ENCODE measurements at regions not wholly inside any gene's neighbourhood (a gene's known extent, or its start where the extent isn't known, plus 50 kb on each side); places are given as distances from the start of the nearest gene placed in this dataset.
"Not testable (repeated sequence)": the region's sequence is repeated elsewhere in the genome, so short reads cannot be mapped to it uniquely, and the experiment has no call there.

DNA sequence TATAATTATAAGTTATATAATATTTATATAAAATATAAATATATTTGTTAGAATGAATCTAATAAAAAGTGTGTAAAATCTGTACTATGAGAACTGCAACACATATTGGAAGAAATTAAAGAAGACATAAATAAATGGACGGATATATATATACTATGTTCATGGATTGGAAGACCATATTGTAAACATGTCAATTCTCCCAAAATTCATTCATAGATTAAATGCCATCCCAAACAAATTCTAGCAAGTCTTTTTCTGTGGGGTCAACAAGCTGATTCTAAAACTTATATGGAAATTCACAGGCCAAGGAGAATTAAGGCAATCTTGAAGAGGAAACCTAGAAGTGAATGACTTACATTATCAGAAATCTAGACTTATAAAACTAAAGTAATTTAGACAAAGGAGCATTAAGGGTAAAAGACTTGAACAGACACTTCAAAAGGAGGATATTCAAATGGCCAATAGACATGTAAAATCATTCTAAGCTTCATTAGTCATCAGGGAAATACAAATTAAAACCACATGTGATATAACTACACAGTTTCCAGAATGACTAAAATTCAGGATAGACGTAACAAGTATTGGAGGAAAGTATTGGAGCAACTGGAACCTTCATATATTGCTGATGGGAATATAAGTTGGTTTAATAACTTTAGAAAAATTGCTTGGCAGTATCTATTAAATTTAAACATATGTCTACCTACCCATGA, 225.9 kb downstream of the EMX2 start:
- Histone ChIP-seq H3K4me1 (no peaks in the 10 kb centered on the region), H3K36me3 (no peaks in the 10 kb centered on the region), H3K9me3 (no peaks in the 10 kb centered on the region), H3K4me3 (no peak overlapping the region), H3K27me3 (no peaks in the 10 kb centered on the region), H3K27ac (no peak overlapping the region)
- DNase-seq: no peak
- no peak for TF ChIP-seq POLR2A (IDR thresholded peaks at IDR 0.05)
- 57 to 84% methylated on average over 2 of the region's 2 CpGs for WGBS, 2 donors
- intact Hi-C loops (cut with DNase I): no loop called here

GRCh38 chr10:117775526-117775925, 233.0 kb downstream of the EMX2 start:
- Histone ChIP-seq H3K4me1 (no peaks in the 10 kb centered on the region), H3K27ac (no peak overlapping the region), H3K4me3 (no peak overlapping the region), H3K9me3 (no peaks in the 10 kb centered on the region), H3K27me3 (no peaks in the 10 kb centered on the region), H3K36me3 (no peaks in the 10 kb centered on the region)
- no peak for TF ChIP-seq POLR2A (IDR thresholded peaks at IDR 0.05)
- TF ChIP-seq, protein P1, sequence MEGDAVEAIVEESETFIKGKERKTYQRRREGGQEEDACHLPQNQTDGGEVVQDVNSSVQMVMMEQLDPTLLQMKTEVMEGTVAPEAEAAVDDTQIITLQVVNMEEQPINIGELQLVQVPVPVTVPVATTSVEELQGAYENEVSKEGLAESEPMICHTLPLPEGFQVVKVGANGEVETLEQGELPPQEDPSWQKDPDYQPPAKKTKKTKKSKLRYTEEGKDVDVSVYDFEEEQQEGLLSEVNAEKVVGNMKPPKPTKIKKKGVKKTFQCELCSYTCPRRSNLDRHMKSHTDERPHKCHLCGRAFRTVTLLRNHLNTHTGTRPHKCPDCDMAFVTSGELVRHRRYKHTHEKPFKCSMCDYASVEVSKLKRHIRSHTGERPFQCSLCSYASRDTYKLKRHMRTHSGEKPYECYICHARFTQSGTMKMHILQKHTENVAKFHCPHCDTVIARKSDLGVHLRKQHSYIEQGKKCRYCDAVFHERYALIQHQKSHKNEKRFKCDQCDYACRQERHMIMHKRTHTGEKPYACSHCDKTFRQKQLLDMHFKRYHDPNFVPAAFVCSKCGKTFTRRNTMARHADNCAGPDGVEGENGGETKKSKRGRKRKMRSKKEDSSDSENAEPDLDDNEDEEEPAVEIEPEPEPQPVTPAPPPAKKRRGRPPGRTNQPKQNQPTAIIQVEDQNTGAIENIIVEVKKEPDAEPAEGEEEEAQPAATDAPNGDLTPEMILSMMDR (IDR thresholded peaks at IDR 0.05): no peak
- WGBS, 2 donors: 91 to 93% methylated on average over 3 of the region's 3 CpGs
- intact Hi-C loops (cut with DNase I): no loop called here
- no peak for DNase-seq

- H3K27me3 ChIP-seq; H3K27ac ChIP-seq; H3K9me3 ChIP-seq; H3K4me3 ChIP-seq; H3K36me3 ChIP-seq; H3K4me1 ChIP-seq; DNase-seq; intact Hi-C loops (cut with DNase I): not testable (repeated sequence)
- 80 to 85% methylated on average over 5 of the region's 5 CpGs for WGBS, 2 donors
These were observed 234.7 kb downstream of the EMX2 start for GRCh38 chr10:117777222-117777621.

- intact Hi-C loops (cut with DNase I): no loop called here
- no peaks in the 10 kb centered on the region for H3K27me3 ChIP-seq
- H3K4me3 ChIP-seq: no peak overlapping the region
- no peak overlapping the region for H3K27ac ChIP-seq
- no peak for TF ChIP-seq POLR2A (IDR thresholded peaks at IDR 0.05)
- TF ChIP-seq, protein P1 (IDR thresholded peaks at IDR 0.05): no peak
- WGBS, 2 donors: 52 to 59% methylated on average over 3 of the region's 3 CpGs
- DNase-seq: no peak
- no peaks in the 10 kb centered on the region for H3K4me1 ChIP-seq
- H3K36me3 ChIP-seq: no peaks in the 10 kb centered on the region
- no peaks in the 10 kb centered on the region for H3K9me3 ChIP-seq
These were observed 235.7 kb downstream of the EMX2 start for GRCh38 chr10:117778241-117778640.

GRCh38 chr10:117780411-117780810, 237.9 kb downstream of the EMX2 start:
- intact Hi-C loops (cut with DNase I): no loop called here

DNA sequence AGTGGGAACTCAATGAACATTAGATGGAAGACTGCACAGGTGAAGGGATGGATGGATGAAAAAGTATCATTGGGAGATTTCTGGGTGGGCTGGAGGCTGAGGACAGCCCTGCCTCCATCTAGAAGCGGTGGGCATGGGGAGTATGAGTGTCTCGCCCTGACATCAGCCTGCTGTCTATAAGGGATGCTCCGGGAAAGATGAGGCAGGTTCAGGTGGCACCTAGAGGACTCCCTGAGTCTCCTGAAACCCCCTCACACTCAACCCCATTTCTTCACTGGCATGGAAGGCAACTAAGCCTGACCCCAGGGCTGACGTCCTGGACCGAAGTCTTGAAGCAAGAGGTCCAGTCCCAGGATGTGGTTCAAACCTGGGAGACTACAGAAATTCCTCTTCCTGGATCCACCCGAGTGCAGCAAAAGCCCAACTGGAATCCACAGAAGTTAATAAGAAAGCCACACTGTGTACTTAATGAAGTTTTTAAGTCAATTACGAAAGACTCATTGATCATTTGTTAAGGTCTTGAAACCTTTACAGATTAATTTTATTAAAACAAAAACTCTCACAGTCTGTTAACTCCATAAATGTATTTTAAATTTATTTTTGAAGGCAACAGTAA, 238.8 kb downstream of the EMX2 start:
- no peaks in the 10 kb centered on the region for H3K36me3 ChIP-seq
- DNase-seq: no peak
- WGBS, 2 donors: 68 to 80% methylated on average over 4 to 5 of the region's 7 CpGs

More at GRCh38 chr10:117780411-117780810, 237.9 kb downstream of the EMX2 start:
- H3K27me3 ChIP-seq: no peaks in the 10 kb centered on the region
- H3K4me1 ChIP-seq: no peaks in the 10 kb centered on the region
- 86 to 88% methylated on average over 1 of the region's 1 CpG for WGBS, 2 donors
- no peaks in the 10 kb centered on the region for H3K9me3 ChIP-seq
- DNase-seq: no peak
- no peak for TF ChIP-seq POLR2A (IDR thresholded peaks at IDR 0.05)
- TF ChIP-seq, protein P1 (IDR thresholded peaks at IDR 0.05): no peak
- no peak overlapping the region for H3K27ac ChIP-seq
- no peaks in the 10 kb centered on the region for H3K36me3 ChIP-seq
- H3K4me3 ChIP-seq: no peak overlapping the region

More for the DNA sequence above, 238.8 kb downstream of the EMX2 start:
- H3K9me3 ChIP-seq: no peaks in the 10 kb centered on the region
- H3K4me1 ChIP-seq: no peaks in the 10 kb centered on the region
- TF ChIP-seq, protein P1 (IDR thresholded peaks at IDR 0.05): no peak
- H3K4me3 ChIP-seq: no peak overlapping the region
- H3K27me3 ChIP-seq: no peaks in the 10 kb centered on the region
- intact Hi-C loops (cut with DNase I): no loop called here
- H3K27ac ChIP-seq: no peak overlapping the region

All from esophagus squamous epithelium (tissue), 5 donors.